SKM-1 treated with dmso at 0.1 percent for 144 hours (cell line): ENCODE measurements at regions not wholly inside any gene's neighbourhood (a gene's known extent, or its start where the extent isn't known, plus 50 kb on each side); places are given as distances from the start of the nearest gene placed in this dataset.
"Not testable (repeated sequence)": the region's sequence is repeated elsewhere in the genome, so short reads cannot be mapped to it uniquely, and the experiment has no call there.

Experiments
- DNase-seq: peaks from one replicate; lab custom pipeline; 2025; ENCODE audit not compliant: unreplicated experiment; lab: John Stamatoyannopoulos, UW

DNA sequence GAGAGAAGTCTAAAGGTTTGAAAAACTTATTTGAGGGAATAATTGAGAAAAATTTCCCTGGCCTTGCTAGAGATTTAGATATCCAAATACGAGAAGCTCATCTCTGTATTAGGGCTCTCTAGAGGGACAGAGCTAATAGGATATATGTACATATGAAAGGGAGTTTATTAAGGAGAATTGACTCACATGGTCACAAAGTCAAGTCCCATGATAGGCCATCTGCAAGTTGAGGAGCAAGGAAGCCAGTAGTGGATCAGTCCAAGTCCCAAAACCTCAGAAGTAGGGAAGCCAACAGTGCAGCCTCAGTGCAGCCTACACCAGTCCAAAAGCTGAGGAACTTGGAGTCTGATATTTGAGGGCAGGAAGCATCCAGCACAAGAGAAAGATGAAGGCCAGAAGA, 126.7 kb downstream of the PJA2 start:
- not testable (repeated sequence) for DNase-seq

GRCh38 chr5:109281136-109281690, 128.6 kb downstream of the PJA2 start:
- no peak for DNase-seq

DNA sequence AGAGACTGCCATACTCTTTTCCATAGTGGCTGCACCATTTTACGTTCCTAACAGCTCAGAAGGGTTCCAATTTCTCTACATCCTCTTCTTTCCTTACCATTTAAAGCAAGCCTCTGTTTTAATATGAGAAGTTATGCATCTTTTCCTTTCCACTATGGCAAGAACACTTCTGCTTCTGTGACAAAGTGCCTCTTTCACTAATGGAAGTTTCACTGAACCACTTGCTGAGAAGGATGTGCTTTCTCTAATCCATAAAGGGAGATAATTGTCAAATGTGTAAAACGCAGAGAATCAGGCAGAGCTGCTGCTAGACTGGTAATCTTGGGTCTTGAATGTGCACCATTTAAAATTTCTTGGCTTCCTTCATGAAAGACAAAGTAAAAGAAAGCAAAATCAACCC, 131.6 kb downstream of the PJA2 start:
- DNase-seq = no peak

DNA sequence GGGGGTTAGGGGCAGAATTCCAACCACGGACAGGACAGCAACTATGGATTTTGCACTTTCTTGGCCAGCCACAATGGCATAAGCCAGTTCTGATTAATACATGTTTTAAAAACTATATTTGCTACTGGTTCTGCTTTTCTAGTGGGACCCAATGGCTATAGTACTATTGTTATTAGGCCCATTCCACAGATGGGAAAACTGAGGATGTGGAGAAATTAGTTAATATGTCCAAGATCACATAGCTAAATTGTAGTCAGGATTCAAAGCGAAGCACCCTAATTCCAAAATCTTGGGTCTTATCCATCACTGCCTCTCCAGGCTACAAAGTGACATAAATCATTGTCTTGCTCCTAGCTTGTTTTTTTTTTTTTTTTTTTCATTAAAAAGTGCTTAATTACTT, 133.9 kb downstream of the PJA2 start:
- DNase-seq = no peak

- no peak for DNase-seq
These were observed 136.2 kb downstream of the PJA2 start for GRCh38 chr5:109273594-109273993.

DNA sequence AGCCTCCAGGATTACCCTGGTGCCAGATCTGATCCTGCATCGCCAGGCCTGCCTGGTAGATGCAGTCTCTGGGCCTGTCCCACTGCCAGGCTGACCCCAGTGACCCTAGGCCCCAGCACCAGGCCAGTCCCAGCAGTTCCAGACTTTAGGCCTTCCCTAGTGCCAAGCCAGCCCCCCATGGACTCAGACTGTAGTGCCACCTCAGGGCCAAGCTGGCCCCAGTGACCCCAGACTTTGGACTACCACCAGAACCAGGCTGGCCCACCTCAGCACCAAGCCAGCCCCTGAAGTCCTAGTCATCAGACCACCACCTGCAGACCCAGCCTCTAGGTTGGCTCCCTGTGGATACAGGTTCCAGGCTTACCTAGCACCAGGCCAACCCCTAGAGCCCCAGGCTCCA, 142.5 kb downstream of the PJA2 start:
- DNase-seq = no peak

DNA sequence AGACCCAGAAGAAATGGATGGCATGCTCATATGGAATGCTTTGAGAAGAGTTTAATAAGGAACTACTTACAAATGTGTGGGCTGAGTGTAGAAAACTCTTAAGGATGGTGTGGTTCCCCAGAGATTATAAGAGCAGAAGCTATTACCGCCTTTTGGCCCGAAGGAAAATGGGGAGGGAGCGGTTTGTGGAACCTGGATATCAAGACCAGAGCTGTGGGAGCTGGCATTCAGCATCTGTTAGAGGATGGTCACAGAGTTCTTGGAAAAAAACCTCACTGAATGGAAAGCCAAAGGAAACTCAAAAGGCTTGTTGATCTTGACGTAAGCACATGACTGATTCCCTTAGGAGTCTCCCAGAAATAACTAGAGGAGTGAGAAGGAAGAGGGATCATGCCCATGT, 151.0 kb downstream of the PJA2 start:
- no peak for DNase-seq

GRCh38 chr5:109256486-109256885, 153.3 kb downstream of the PJA2 start:
- DNase-seq = no peak

GRCh38 chr5:109254511-109254910, 155.3 kb downstream of the PJA2 start:
- DNase-seq = no peak

DNA sequence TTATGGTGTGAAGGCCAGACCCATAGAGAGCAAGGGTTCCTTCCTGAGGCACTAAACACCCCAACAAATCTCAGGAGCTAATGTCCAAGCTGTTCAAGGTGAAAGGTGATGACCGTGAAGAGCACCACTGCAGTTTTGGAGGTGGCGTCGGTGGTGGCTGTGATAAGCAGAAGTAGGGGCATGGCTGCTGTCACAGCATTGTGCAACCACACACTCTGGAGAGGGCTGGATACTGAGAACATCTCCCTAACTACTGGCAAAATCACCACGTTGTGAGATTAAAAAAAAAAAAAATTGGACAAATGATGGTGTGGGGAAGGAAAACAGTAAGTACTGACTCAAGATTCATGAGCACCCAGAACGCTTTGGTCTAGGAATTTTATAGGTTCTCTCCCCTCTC, 156.5 kb downstream of the PJA2 start:
- peak; percentile 16 for DNase-seq

GRCh38 chr5:109252731-109253130, 157.0 kb downstream of the PJA2 start:
- DNase-seq = no peak

DNA sequence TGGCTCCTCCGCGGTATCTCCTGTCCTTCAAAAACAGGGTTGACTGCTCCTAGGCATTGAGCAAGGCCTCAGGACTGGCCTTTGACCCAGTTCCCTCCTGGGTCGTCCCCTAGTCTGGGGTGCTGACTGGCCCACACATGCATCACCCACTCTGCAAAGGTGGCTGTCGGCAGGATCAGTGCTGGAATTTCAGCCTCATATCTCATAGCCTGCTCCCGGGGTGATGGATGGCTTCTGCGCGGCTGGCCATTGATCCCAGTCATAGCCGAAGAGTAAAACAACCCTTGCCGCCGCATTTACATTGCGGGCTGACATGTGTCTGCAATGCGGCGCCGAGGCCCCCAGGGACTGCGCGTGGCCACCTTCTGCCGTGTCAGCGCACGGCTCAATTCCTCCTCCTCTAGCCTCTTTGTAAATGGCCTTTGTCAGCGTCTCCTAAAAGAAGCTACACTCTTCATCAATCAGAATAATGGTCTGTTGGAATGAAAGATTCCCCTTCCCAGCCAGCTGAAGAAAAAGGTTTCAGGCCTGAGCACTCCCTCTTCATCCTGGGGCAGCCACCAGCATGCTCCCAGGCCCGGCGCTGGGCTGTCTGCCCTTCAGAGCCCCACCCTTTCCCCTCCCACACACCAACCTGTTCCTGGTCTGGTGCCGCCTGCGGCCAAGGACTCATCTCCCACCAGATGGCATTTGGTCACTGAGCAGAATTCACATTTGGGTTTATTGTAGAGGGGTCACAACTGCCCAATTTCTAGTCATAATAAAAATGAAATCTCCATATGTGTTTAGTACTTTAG, 159.0 kb downstream of the PJA2 start:
- no peak for DNase-seq

GRCh38 chr5:109250080-109250479, 159.7 kb downstream of the PJA2 start:
- no peak for DNase-seq

DNA sequence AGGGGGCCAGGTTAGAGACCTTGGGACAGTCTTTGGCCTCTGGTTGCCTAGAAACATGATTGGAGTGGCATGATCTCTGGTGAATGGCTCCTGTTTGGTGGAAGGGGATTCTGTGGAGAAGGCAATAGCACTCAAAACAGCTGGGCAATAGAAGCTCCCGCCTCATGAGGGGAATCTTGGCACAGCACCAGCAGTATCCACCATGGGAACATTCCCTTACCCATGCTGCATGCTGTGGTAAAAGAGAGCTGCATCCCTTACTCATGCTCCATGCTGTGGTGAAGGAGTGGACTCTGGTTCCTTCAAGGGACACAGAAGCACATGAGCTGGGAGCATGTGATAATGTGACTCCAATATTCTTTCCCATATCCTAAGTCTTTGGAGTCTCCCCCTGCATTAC, 160.6 kb downstream of the PJA2 start:
- no peak for DNase-seq

DNA sequence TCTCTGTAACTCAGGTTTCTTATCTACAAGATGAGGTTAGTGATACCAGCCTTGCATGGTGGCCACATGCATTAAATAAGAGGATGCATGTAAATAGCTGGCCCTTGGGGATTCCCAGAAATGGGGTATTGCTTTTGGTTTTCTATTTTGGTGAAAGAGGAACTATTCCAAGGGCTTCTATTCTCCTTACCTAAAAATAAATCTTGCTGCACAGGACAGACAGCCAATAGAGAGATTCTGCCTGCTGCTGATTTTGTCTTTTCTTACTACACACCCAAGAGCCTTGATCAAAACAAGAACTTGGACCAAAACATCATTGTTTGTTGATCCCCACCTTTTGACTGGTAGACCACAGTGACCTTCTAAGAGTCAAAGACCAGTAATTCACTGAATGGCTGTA, 161.8 kb downstream of the PJA2 start:
- no peak for DNase-seq

- no peak for DNase-seq
These were observed 162.8 kb downstream of the PJA2 start for GRCh38 chr5:109246841-109247592.
